OCI-LY3 (cell line): ENCODE measurements at regions not wholly inside any gene's neighbourhood (a gene's known extent, or its start where the extent isn't known, plus 50 kb on each side); places are given as distances from the start of the nearest gene placed in this dataset.

Experiments
- CTCF ChIP-seq: fragments of 200-600, 300-600 bp; sonication (generic); IDR thresholded peaks from 2 replicates; pipeline ENCODE4 v1.5.1; 2014; ENCODE audit warnings: antibody characterized with exemption, low read length, low read depth
- EZH2phosphoT487 ChIP-seq: fragments of 200-600 bp; shearing (Covaris generic); IDR thresholded peaks from 2 replicates; pipeline ENCODE4 v1.6.1; 2018; ENCODE audit warnings: antibody characterized with exemption, mixed run types, low read depth

GRCh38 chr6:51004380-51004779 lies 185.7 kb downstream of the TFAP2B start:
- no peak for TF ChIP-seq CTCF
- TF ChIP-seq EZH2phosphoT487, result no peak
